H1 (cell line): ENCODE measurements at regions not wholly inside any gene's neighbourhood (a gene's known extent, or its start where the extent isn't known, plus 50 kb on each side); places are given as distances from the start of the nearest gene placed in this dataset.

Experiments
- EP300 ChIP-seq, 2 experiments: IDR thresholded peaks; 1 replicate in 1 of 2; 2 replicates in 1 of 2; pipeline ENCODE4 v1.6.1; 2011 to 2012; ENCODE audit warnings: low read depth in 2 of 2, low read length in 2 of 2, mild to moderate bottlenecking in 2 of 2, borderline replicate concordance in 1 of 2, inconsistent platforms in 1 of 2, moderate library complexity in 1 of 2
- POLR2A ChIP-seq, 2 experiments: IDR thresholded peaks; 1 replicate in 1 of 2; 2 replicates in 1 of 2; pipeline ENCODE4 v1.6.1; 2011; ENCODE audit warnings: low read depth in 2 of 2, low read length in 2 of 2, mild to moderate bottlenecking in 2 of 2; ENCODE audit errors: control extremely low read depth in 1 of 2

DNA sequence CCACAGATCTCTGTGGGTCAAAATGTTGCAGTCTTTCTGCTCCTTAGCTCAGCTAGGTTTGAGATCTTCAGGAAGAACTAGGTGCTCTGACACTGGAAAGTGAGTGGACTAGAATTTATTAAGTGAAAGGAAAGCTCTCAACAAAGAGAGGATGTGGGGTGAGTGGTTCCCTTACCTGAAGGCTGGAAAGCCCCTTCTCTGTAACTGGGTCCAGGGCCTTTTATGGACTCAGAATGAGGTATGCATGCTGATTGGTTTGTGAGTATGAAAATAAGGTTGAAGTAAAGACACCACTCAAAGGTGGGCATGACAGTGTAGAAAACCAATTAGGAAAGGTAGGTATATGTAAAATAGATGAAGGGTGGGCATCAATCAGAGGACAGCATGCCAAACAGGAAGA, 485.5 kb downstream of the CD109 start:
- TF ChIP-seq EP300 (IDR thresholded peaks at IDR 0.05; ENCODE audit: borderline replicate concordance in 1 of 2, low read depth in 2 of 2, low read length in 2 of 2), result no peak
- no peak for TF ChIP-seq POLR2A (IDR thresholded peaks at IDR 0.05; ENCODE audit: control extremely low read depth in 1 of 2, low read depth in 2 of 2, low read length in 2 of 2)
